HEK293 (cell line): ENCODE measurements at regions not wholly inside any gene's neighbourhood (a gene's known extent, or its start where the extent isn't known, plus 50 kb on each side); places are given as distances from the start of the nearest gene placed in this dataset.

ENCODE experiments used
- ZNF324 ChIP-seq: fragments of 450-650 bp; formaldehyde crosslinking; IDR thresholded peaks from 2 replicates; pipeline ENCODE4 v1.5.1; 2016; ENCODE audit warnings: missing biosample characterization, missing genetic modification characterization
- TF ChIP-seq, protein P1 (sequence below): fragments of 450-650 bp; formaldehyde crosslinking; IDR thresholded peaks from 2 replicates; pipeline ENCODE4 v1.5.1; 2016; ENCODE audit warnings: missing biosample characterization, missing genetic modification characterization

DNA sequence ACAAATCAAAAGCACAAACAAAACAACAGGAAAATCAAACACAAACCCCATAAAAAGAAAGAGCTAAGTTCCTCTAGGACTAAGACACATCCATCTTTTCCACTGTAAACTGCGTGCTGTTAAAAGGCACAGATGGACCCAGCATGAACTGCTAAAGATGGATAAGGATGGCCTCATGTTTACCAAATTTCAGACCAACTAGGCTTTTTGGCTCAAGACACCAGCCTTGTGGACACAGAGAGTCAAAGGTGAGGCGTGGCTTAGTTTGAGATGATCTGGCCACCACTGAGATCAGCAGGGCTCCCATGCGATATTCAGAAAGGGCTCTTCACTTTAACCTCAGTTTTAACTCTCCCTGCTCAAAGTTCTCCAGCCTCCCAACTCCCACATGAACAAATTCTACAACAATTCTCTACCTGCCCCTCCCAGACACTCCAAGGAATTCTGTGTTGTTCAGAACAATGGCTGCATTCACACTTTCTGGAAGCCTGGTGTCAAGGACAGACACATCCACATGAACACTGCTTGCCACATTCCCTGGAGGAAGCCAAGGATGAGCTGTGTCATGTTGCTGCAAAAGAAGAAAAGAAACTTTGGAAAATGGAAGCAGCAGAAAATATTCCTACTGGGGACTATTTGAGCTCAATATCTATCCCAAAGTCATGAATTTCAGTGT lies 198.4 kb upstream of the LRRN1 start:
- TF ChIP-seq, protein P1, sequence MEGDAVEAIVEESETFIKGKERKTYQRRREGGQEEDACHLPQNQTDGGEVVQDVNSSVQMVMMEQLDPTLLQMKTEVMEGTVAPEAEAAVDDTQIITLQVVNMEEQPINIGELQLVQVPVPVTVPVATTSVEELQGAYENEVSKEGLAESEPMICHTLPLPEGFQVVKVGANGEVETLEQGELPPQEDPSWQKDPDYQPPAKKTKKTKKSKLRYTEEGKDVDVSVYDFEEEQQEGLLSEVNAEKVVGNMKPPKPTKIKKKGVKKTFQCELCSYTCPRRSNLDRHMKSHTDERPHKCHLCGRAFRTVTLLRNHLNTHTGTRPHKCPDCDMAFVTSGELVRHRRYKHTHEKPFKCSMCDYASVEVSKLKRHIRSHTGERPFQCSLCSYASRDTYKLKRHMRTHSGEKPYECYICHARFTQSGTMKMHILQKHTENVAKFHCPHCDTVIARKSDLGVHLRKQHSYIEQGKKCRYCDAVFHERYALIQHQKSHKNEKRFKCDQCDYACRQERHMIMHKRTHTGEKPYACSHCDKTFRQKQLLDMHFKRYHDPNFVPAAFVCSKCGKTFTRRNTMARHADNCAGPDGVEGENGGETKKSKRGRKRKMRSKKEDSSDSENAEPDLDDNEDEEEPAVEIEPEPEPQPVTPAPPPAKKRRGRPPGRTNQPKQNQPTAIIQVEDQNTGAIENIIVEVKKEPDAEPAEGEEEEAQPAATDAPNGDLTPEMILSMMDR (tag by site-specific recombination), result no peak
- no peak for TF ChIP-seq ZNF324 (tag by site-specific recombination)
